NB4 (cell line): ENCODE measurements at regions not wholly inside any gene's neighbourhood (a gene's known extent, or its start where the extent isn't known, plus 50 kb on each side); places are given as distances from the start of the nearest gene placed in this dataset.

Source experiments
- POLR2A ChIP-seq: IDR thresholded peaks from 2 replicates; pipeline ENCODE4 v1.6.1; 2011; ENCODE audit warnings: mild to moderate bottlenecking; ENCODE audit not compliant: insufficient read length; ENCODE audit errors: extremely low read depth
- TF ChIP-seq, protein P1 (sequence below): IDR thresholded peaks from one replicate; pipeline ENCODE4 v1.5.1; 2012; ENCODE audit warnings: low read depth, low read length
- TF ChIP-seq, protein P2 (sequence below): IDR thresholded peaks from 2 replicates; pipeline ENCODE4 v1.6.1; 2011; ENCODE audit warnings: low read depth, low read length

GRCh38 chr3:181772166-181772565, 60.4 kb downstream of the SOX2 start:
- TF ChIP-seq, protein P1, sequence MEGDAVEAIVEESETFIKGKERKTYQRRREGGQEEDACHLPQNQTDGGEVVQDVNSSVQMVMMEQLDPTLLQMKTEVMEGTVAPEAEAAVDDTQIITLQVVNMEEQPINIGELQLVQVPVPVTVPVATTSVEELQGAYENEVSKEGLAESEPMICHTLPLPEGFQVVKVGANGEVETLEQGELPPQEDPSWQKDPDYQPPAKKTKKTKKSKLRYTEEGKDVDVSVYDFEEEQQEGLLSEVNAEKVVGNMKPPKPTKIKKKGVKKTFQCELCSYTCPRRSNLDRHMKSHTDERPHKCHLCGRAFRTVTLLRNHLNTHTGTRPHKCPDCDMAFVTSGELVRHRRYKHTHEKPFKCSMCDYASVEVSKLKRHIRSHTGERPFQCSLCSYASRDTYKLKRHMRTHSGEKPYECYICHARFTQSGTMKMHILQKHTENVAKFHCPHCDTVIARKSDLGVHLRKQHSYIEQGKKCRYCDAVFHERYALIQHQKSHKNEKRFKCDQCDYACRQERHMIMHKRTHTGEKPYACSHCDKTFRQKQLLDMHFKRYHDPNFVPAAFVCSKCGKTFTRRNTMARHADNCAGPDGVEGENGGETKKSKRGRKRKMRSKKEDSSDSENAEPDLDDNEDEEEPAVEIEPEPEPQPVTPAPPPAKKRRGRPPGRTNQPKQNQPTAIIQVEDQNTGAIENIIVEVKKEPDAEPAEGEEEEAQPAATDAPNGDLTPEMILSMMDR, result no peak
- TF ChIP-seq POLR2A, result no peak
- TF ChIP-seq, protein P2, sequence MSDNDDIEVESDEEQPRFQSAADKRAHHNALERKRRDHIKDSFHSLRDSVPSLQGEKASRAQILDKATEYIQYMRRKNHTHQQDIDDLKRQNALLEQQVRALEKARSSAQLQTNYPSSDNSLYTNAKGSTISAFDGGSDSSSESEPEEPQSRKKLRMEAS, result no peak
